ENCODE measurements at regions not wholly inside any gene's neighbourhood (a gene's known extent, or its start where the extent isn't known, plus 50 kb on each side); places are given as distances from the start of the nearest gene placed in this dataset.
"Not testable (repeated sequence)": the region's sequence is repeated elsewhere in the genome, so short reads cannot be mapped to it uniquely, and the experiment has no call there.

DNA sequence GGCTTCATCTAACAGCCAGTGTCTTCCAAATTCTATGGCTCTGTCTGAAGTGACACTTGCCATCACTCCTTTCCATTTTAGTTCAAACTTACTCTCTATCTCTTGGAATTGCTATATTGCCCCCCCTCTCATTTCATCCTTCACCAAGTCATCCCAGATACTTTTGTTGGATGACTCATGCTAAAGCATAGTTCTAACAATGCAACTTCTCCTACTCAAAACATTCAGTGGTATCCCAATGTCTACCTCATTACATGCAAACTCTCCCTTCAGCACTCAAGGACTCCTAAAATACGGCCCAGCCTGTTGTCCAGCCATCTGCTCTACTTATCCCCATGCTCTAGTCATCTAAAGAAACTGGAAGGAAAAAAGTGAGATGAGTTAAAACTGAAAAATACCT is 171.6 kb downstream of the RASEF start:
- DNase-seq (ENCODE audit: insufficient read length, low spot score), result no peak
- FAIRE-seq, result no peak
- TF ChIP-seq PAX5 (IDR thresholded peaks at IDR 0.05; ENCODE audit: insufficient read depth, low read length, severe bottlenecking) (no peak), POLR2AphosphoS5 (IDR thresholded peaks at IDR 0.05; ENCODE audit: low read depth, low read length) (no peak), SPI1 (IDR thresholded peaks at IDR 0.05; ENCODE audit: low read depth, low read length) (no peak), POLR2A (IDR thresholded peaks at IDR 0.05; ENCODE audit: low read depth, low read length) (no peak), POU2F2 (IDR thresholded peaks at IDR 0.05; ENCODE audit: low read depth, low read length) (no peak)

DNA sequence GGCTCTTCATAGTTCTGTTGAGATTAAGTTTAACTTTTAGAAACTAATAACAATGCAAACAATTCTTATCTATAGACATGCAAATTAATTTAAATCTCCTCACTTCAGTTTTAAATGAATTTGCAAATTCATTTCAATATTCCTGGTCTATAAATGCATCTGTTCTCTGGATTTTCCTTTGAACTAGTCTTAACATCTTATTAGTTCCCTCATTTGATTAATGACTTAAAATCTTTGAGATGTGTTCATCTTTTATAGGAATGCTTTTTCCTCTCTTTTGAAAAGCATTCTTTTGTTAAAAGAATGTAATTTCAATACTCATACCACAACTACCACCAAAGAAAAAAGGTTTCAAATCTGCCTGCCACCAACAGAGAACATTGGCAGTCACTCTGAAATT is 169.4 kb downstream of the RASEF start:
- no peak for FAIRE-seq
- TF ChIP-seq POLR2A (IDR thresholded peaks at IDR 0.05; ENCODE audit: low read depth, low read length) (no peak), SPI1 (IDR thresholded peaks at IDR 0.05; ENCODE audit: low read depth, low read length) (no peak), POU2F2 (IDR thresholded peaks at IDR 0.05; ENCODE audit: low read depth, low read length) (no peak), PAX5 (IDR thresholded peaks at IDR 0.05; ENCODE audit: insufficient read depth, low read length, severe bottlenecking) (no peak), POLR2AphosphoS5 (IDR thresholded peaks at IDR 0.05; ENCODE audit: low read depth, low read length) (no peak), TAF1 (IDR thresholded peaks at IDR 0.05; ENCODE audit: low read depth, low read length) (no peak)
- no peak for DNase-seq (ENCODE audit: insufficient read length, low spot score)

DNA sequence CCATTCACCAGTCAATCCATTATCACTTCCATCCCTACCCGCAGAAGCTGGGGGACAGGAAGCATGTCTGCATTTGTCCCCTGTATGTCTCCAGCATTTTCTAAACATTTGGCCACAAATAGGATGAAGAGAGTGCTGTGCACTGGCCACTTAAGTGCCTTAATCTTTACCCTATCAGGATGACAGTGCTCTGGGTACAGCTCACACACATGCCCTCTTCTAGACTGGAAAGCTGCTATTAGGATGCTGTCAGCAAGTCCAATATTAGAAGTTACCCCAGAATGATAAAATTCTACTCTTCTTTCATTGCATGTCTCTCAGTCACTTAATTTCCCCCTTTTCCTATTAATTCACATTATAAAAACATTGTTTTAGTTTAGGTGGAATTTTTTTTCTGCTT is 168.4 kb downstream of the RASEF start:
- DNase-seq (ENCODE audit: insufficient read length, low spot score) (no peak), FAIRE-seq (no peak)
- no peak for TF ChIP-seq POLR2A (IDR thresholded peaks at IDR 0.05; ENCODE audit: low read depth, low read length)
- TF ChIP-seq PAX5 (IDR thresholded peaks at IDR 0.05; ENCODE audit: insufficient read depth, low read length, severe bottlenecking), result no peak
- TF ChIP-seq POU2F2 (IDR thresholded peaks at IDR 0.05; ENCODE audit: low read depth, low read length), result no peak
- no peak for TF ChIP-seq SPI1 (IDR thresholded peaks at IDR 0.05; ENCODE audit: low read depth, low read length)
- no peak for TF ChIP-seq POLR2AphosphoS5 (IDR thresholded peaks at IDR 0.05; ENCODE audit: low read depth, low read length)
- no peak for TF ChIP-seq TAF1 (IDR thresholded peaks at IDR 0.05; ENCODE audit: low read depth, low read length)

DNA sequence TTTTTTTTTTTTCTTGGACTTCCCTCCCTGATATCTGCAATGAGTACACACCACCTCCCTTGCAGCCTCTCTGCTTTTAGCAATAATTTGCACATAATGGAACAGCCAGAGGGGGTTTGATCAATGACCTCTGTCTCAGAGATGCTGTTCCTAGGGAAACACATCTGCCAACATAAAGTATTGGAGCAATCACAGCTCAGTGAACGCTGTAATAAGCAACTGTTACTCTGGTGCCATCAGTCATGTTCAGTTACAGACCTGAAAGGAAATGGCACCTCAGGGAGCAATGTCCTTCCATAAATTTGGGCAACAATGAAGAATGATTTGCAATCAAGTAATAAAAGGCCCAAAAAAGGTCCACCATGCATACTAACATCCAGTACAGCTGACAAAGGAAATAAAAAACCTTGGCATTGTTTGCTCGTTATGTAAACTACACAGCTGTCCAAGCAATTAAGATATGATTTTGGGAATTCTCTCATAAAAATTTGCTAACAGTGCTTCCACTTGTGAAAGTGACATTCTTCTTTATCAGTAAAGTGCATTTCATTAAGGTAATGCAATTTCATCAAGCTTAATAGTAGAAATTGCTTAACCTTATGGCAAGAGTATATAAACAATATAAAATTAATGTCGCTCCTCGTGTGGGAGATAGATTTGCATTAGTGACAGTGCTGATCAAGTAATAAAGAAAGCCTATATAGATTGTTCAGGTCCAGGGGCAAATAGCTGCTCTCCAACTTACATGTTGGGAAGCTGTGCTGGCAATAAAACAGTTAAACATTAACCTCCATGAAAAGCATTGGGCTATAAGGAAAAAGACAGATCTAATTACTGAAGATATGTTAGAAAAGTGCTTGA is 167.8 kb downstream of the RASEF start:
- DNase-seq (ENCODE audit: insufficient read length, low spot score), result no peak
- FAIRE-seq, result no peak
- TF ChIP-seq PAX5 (IDR thresholded peaks at IDR 0.05; ENCODE audit: insufficient read depth, low read length, severe bottlenecking) (no peak), SPI1 (IDR thresholded peaks at IDR 0.05; ENCODE audit: low read depth, low read length) (no peak), POLR2A (IDR thresholded peaks at IDR 0.05; ENCODE audit: low read depth, low read length) (no peak), TAF1 (IDR thresholded peaks at IDR 0.05; ENCODE audit: low read depth, low read length) (no peak), POLR2AphosphoS5 (IDR thresholded peaks at IDR 0.05; ENCODE audit: low read depth, low read length) (no peak), POU2F2 (IDR thresholded peaks at IDR 0.05; ENCODE audit: low read depth, low read length) (no peak)

DNA sequence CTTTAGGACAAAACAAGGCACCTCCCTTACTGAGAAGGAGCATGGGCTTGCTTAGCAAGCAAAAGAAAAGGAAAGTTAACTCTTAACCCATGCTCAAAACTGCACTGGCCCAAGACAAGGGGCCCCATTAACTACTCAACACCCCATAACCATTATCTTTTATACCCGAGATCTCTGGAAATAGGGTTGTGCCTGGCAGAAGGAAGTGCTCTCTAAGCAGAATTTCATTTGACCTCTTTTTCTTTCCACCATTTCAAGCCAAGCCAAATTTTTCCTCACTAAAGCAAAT is 167.2 kb downstream of the RASEF start:
- FAIRE-seq (no peak), DNase-seq (ENCODE audit: insufficient read length, low spot score) (no peak)
- TF ChIP-seq PAX5 (IDR thresholded peaks at IDR 0.05; ENCODE audit: insufficient read depth, low read length, severe bottlenecking) (no peak), POLR2AphosphoS5 (IDR thresholded peaks at IDR 0.05; ENCODE audit: low read depth, low read length) (no peak), SPI1 (IDR thresholded peaks at IDR 0.05; ENCODE audit: low read depth, low read length) (no peak), POU2F2 (IDR thresholded peaks at IDR 0.05; ENCODE audit: low read depth, low read length) (no peak), TAF1 (IDR thresholded peaks at IDR 0.05; ENCODE audit: low read depth, low read length) (no peak), POLR2A (IDR thresholded peaks at IDR 0.05; ENCODE audit: low read depth, low read length) (no peak)

DNA sequence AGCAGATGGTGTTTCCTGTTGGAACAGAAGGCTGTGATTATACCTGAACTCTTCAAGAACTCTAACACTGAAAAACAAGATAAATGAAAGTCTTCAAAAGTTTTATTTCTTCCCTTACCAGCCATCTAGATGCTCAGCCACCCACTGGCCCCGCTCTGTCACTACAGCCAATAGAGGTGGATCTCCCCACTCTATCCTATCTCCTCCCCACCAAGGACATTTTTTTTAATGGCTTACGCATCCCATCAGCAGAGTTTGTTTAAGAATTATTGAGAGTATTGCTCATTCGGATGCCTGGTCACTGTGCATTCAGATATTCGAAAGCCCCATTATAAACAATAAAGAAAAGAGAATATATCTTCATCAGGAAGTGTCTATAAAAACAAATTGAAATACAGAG is 159.4 kb downstream of the RASEF start:
- FAIRE-seq, result no peak
- DNase-seq (ENCODE audit: insufficient read length, low spot score), result no peak
- no peak for TF ChIP-seq PAX5 (IDR thresholded peaks at IDR 0.05; ENCODE audit: insufficient read depth, low read length, severe bottlenecking)
- TF ChIP-seq SPI1 (IDR thresholded peaks at IDR 0.05; ENCODE audit: low read depth, low read length), result no peak
- TF ChIP-seq POU2F2 (IDR thresholded peaks at IDR 0.05; ENCODE audit: low read depth, low read length), result no peak
- no peak for TF ChIP-seq TAF1 (IDR thresholded peaks at IDR 0.05; ENCODE audit: low read depth, low read length)
- no peak for TF ChIP-seq POLR2AphosphoS5 (IDR thresholded peaks at IDR 0.05; ENCODE audit: low read depth, low read length)
- no peak for TF ChIP-seq POLR2A (IDR thresholded peaks at IDR 0.05; ENCODE audit: low read depth, low read length)

DNA sequence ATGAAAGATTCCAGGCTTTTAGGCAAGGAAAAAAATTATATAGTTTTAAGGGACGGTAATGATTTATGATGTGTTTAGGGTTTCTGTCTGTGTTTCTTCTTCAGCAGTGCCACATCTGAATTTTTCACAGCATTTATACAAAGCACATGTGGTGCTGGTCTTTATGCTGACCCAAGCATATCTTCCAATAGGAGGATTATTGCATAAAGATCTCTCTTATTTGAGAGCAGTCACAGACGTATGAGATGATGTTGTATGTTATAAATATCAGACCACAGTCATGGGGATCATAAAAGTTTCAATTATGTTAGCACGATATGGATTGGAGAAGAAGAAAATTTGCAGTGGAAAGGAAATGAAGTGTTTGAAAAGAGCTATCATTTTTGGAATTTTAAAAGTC is 150.9 kb downstream of the RASEF start:
- no peak for TF ChIP-seq SPI1 (IDR thresholded peaks at IDR 0.05; ENCODE audit: low read depth, low read length)
- no peak for TF ChIP-seq POLR2A (IDR thresholded peaks at IDR 0.05; ENCODE audit: low read depth, low read length)
- TF ChIP-seq PAX5 (IDR thresholded peaks at IDR 0.05; ENCODE audit: insufficient read depth, low read length, severe bottlenecking), result no peak
- TF ChIP-seq POLR2AphosphoS5 (IDR thresholded peaks at IDR 0.05; ENCODE audit: low read depth, low read length), result no peak
- TF ChIP-seq TAF1 (IDR thresholded peaks at IDR 0.05; ENCODE audit: low read depth, low read length), result no peak
- TF ChIP-seq POU2F2 (IDR thresholded peaks at IDR 0.05; ENCODE audit: low read depth, low read length), result no peak
- FAIRE-seq, result no peak
- DNase-seq (ENCODE audit: insufficient read length, low spot score), result no peak

DNA sequence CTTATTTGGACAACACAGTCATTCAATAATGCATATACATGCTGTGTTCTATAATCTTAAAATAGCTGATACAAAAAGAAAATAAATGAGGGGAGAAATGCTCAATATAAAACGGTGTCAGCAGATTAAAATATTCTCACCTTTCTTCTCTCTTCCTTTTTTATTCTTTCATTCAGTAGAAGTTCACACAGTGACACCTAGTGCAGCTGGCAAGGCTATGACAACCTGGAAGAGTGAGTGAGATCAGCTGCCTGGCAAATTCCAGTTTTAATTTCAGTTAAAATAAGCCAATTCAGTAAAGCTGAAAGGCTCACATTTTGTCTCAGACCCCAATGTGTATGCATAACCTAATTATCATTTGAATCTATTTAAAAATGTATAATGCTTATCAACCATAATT is 150.3 kb downstream of the RASEF start:
- DNase-seq (ENCODE audit: insufficient read length, low spot score), result no peak
- FAIRE-seq, result no peak

DNA sequence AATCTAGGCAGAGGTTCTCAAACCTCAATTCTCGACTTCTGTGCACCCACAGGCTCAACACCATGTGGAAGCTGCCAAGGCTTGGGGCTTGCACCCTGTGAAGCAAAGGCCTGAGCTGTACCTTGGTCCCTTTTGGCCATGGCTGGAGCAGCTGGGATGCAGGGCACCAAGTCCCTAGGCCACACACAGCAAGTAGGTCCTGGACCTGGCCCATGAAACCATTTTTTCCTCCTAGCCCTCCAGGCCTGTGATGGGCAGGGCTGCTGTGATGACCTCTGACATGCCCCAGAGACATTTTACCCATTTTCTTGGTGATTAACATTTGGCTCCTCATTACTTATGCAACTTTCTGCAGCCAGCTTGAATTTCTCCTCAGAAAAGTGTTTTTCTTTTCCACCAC is 146.7 kb downstream of the RASEF start:
- not testable (repeated sequence) for FAIRE-seq; DNase-seq (ENCODE audit: insufficient read length, low spot score)

More for the DNA sequence above, 150.3 kb downstream of the RASEF start:
- TF ChIP-seq POLR2AphosphoS5 (IDR thresholded peaks at IDR 0.05; ENCODE audit: low read depth, low read length) (no peak), POLR2A (IDR thresholded peaks at IDR 0.05; ENCODE audit: low read depth, low read length) (no peak), POU2F2 (IDR thresholded peaks at IDR 0.05; ENCODE audit: low read depth, low read length) (no peak), PAX5 (IDR thresholded peaks at IDR 0.05; ENCODE audit: insufficient read depth, low read length, severe bottlenecking) (no peak), TAF1 (IDR thresholded peaks at IDR 0.05; ENCODE audit: low read depth, low read length) (no peak)

DNA sequence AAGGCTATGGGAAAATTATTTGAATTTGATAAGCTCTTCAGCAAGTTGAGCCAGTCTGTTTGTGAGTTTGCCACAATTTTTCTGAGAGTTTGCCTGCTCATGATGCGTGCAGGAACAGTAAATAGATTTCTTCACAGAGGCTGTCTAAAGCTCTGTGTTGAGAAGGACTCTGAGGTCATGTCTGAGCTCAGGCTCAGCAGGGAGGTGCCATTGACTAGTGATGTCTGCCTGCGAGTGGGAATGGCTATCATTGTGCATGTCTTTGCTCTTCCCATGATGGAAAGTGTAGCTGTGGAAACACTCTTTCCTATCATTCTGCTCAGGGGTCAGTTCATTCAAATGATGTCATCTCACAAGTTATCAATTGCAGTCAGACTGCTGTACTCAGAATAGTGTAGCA is 142.8 kb downstream of the RASEF start:
- no peak for TF ChIP-seq POLR2A (IDR thresholded peaks at IDR 0.05; ENCODE audit: low read depth, low read length)
- no peak for TF ChIP-seq PAX5 (IDR thresholded peaks at IDR 0.05; ENCODE audit: insufficient read depth, low read length, severe bottlenecking)
- DNase-seq (ENCODE audit: insufficient read length, low spot score), result no peak
- FAIRE-seq, result no peak

All from GM12891 (cell line).